Caki2 (cell line): ENCODE measurements at regions not wholly inside any gene's neighbourhood (a gene's known extent, or its start where the extent isn't known, plus 50 kb on each side); places are given as distances from the start of the nearest gene placed in this dataset.

Experiments
- DNase-seq: peaks from one replicate; pipeline ENCODE4 v3.0.0-alpha.2; 2015; ENCODE audit warnings: low read depth
- in situ Hi-C: cut with HindIII; loops from 2 replicates; pipeline ENCODE4 v1.10.0; 2016; ENCODE audit warnings: low sequenced_read_pairs, low pct_unique_long_range_greater_than_20kb, mixed read lengths

DNA sequence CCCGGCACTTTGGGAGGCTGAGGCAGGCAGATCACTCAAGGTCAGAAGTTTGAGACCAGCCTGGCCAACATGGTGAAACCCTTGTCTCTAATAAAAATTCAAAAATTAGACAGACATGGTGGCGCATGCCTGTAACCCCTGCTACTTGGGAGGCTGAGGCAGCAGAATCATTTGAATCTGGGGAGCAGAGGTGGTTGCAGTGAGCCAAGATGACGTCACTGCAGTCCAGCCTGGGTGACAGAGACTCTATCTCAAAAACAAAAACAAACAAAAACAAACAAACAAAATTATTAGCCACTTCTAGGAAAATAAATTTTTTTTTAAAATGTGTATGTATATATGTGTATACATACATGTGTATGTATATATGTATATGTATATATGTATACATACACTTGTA is 320.3 kb upstream of the ADGRL4 start:
- in situ Hi-C loops, result no loop called here
- DNase-seq, result no peak

DNA sequence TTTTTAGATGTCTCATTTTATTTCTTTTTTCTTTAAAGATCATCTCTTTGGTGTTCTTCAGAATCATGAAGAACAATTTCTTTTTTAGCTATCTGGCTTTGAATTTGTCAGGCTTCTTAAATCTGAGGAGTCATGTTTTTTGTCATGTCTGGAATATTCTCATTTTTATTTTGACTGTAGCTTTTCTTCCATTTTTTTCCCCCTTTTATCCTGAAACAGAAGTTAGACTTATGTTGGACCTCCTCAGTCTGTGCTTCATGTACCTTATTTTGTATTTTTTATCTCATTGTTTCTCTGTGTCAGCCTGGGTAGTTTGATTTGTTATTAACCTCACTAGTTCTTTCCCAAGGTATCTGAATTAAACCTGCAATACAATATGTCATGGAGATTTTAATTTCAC is 319.2 kb upstream of the ADGRL4 start:
- DNase-seq, result no peak

DNA sequence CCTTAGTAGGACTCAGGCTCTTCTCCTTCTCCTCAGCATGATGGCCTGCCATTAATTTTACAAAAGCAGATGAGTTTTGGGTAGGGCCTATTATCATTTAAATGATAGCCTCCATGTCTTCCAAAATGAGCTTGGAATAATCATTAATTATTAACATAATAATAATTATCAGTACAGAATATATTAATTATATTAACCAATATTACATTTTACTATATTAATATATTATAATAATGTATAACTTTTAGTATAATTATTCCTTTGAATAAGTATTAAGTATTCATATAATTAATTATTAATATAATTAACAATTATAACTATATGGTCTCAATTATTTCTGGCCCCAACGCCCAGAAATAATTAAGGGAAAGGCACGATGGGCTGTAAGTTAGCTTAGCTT is 318.6 kb upstream of the ADGRL4 start:
- DNase-seq, result no peak
- in situ Hi-C loops, result no loop called here

More for the DNA sequence above, 319.2 kb upstream of the ADGRL4 start:
- in situ Hi-C loops, result no loop called here

DNA sequence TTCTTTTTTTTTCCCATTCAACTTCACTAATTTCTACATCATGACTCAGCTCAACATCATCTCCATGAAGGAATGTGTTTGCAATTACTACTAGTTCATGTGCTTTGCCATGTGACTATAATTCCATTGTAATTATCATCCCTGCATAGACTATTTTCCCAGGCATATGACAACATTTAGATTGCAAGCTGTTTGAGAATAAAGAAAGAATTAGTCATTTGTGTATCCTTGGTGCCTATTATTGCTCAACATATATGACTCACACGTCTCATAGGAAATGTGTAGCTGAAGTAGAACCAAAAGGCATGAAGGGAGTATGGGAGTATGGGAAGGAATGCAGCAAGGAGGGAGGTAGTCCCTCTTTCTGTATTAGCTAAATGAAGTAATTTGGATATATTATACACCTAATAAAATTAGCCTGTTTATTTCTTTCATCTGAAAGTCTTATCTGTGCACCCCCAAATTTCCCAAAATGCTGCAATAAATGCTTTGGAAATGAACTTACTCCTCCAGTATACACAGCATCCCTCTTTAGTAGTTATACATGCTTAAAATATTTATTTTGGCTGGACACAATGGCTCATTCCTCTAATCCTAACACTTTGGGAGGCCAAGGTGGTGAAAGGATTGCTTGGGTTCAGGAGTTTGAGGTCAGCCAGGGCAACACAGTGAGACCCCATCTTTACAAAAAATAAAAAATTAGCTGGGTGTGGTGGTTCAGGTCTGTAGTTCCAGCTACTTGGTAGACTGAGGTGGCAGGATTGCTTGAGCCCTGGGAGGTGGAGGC is 316.9 kb upstream of the ADGRL4 start:
- DNase-seq, result peak; percentile 85
- in situ Hi-C loops, result no loop called here

DNA sequence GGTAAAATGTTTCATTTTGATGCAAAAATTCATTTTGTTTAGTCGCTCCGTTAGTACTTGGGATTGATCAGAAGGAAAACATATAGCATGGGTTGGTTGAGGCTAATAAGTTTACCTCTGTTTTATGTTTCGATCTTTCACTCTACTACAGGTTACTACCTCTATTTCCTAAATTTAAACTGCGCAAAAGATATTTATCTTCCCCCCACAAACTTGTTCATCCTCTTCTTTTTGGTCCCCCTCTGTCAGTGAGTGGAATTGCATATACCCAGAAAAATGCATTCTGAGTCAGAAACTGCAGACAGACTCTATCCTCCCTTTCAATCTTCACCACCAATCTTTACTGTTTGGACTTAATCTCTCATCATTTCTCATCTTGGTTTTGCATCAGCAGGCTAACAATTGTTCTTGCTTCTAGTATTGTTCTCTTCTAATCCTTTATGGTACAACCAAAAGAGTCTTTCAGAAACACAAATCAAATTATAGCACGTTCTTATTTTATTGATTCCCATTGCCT is 316.0 kb upstream of the ADGRL4 start:
- in situ Hi-C loops, result no loop called here
- DNase-seq, result no peak

DNA sequence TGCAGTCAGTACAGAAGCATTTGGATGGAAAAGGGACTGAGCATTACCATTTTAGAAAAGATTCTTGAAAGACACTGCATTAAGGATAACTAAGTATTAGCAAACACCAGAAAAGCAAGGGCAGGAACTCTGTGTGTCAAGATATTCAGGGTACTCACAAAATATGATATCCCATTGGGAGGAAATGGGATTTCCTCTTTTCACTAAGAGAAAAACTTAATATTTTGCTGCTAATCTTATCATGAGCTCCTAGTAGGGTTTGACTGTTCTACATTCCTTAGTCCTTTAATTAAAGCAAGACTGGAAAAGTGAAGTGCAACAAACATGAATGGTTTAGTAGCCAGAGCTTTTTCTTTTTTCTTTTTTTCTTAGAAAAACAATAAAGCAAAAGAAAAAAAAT is 305.9 kb upstream of the ADGRL4 start:
- in situ Hi-C loops, result no loop called here

DNA sequence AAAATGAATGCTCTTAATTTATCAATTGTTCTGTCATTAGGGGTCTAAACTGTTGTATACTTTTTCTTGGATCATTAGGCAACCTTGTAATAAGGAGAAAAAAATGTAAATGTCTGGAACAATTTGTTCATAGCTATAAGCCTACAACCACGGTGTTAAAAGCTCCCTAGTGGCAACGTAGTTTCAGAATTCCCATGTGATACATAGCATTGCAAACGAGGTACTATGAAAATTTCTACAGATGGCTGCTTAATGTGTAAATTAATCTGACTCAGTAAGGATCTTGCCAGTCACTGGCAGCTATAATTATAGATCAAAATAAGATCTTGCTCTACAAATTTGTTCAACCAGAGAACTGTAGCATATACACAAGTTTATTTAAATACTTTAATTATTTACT is 304.1 kb upstream of the ADGRL4 start:
- in situ Hi-C loops, result no loop called here
- no peak for DNase-seq

More for the DNA sequence above, 305.9 kb upstream of the ADGRL4 start:
- DNase-seq, result no peak

DNA sequence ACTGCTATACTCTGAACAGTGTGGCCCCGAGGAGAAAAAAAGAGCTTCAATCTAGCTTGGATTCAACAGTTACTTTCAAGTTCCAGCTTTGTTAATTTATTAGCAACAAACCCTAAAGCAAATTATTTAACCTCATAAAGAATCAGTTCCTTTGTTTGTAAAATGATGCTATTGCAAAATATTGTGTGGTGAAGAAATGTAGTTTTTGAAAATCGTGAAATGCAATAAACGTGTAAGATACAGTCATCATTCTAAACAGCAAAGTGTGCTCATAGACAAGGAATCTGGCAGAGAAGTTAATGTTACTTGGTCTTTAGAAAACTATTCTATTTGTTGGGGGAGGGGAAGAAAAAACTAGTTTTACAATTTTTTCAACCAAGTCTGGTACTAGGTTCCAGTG is 297.6 kb upstream of the ADGRL4 start:
- in situ Hi-C loops, result no loop called here
- no peak for DNase-seq

DNA sequence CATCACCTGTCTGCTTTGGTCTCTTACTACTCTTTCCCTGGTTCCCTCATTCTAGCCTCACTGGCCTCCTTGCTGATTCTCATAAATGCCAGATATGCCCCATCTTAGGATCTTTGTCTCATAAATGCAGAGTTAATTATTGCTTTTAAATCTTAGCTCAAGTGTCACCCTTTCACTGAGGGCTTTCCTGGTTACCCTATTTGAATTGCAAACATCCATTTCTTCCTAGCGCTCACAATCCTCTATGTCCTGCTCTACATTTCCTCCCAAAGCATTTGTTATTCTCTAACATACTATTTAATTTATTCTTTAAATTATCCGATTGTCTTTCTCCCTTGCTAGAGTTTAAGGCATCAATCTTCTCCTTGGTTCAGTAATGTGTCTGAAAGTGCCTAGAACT is 296.5 kb upstream of the ADGRL4 start:
- in situ Hi-C loops, result no loop called here
- DNase-seq, result no peak

DNA sequence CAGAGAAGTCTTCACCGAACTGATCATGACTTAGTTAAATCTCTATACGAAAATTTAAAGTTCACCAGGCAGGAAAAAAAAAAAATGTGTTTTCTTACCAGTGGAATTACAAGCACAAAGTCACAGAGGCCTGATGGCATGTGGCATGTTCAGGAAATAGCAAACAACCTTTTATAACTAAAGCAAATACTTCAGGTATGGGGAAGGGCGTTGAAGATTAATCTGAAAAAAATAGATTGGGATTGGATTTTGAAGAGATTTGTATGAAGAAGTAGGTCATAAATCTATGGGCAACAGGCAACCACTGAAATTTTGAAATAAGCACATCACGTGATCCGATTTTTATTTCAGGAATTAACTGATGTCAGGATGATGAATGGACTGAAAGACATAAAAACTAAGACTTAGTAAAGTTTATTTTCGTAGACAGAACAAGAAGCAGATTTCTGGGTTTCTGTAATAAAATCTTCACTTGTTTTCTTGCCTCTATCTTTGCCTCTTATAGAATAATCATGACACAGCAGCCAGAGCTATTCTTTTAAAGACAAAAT is 295.9 kb upstream of the ADGRL4 start:
- in situ Hi-C loops, result no loop called here

DNA sequence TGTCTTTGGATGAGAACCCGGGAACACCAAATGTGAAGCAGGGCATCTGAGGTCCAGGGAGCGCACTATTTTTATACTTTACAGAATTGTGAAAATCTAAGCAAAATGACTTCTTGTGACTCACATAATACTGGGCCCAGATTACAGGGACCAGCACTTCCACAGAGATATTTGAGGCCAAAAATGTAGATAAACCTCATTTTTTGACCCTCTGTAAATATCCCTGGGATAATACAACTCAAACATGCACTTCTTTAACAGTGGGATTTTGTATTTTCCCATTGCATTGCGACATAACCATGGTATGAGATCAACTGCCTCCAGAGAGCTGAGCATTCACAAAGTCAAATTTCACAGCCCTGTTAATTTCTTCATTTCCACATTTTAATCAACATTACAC is 289.4 kb upstream of the ADGRL4 start:
- in situ Hi-C loops, result no loop called here
- no peak for DNase-seq

More for the DNA sequence above, 295.9 kb upstream of the ADGRL4 start:
- DNase-seq, result no peak

DNA sequence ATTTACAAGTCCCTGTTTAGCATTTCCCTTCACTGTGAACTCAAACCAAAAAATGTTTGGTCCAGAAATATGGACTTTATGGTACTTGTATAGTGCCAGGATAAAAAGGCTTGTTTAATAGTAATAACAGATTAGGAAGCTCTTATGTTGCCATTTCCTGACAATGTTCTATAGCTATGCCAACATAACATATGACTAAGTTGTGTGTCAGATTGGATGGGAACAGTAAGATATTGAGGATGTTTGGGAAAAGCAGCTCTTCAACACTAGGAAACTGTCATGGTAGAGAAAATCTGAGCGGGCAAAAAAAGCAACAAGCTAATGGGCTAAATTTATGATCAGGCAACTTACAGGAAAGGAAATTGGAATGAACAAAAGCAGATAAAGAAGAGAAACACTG is 287.1 kb upstream of the ADGRL4 start:
- in situ Hi-C loops, result no loop called here
- no peak for DNase-seq

DNA sequence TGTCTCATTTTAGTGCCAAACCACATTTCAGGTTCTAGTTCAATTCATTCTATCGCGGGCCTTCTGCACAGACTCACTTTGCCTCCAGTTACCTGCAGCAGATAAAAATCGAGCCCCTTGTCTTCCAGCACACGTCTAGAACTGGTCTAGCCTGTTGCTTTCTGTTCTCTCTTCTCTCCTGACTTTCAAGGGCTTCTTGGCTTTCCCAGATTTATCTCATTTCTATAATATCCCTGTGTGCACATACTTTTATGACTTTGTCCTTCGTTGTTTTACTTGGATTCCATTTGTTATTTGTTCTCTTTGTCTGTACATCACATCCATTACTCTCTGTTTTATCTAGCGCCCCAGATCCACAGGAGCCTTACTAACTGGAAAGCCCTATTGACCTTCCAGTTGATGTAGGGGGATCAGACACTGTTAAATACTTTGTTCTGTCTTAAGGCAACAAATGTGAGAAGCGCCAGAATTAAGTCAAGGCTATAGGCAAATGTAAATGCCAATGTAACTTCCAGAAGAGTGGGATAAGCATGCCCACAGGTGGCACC is 284.5 kb upstream of the ADGRL4 start:
- no peak for DNase-seq
- in situ Hi-C loops, result no loop called here

DNA sequence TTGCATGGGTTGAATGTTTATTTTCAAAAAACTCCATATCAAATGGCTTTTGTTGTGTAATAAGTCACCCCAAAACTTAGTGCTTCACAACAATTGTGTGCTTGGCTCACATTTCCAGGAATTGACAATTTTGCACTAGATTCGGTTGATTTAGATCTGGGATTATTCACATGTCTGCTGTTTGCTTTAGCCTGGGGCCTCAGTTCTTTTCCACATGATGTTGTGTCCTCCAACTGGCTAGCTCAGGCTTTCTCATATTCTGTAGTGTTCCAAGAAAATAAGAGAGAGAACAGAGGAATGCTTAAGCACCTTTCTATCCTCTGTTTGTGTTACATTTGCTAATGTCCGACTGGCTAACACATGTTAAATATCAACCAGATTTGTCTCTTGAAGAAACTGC is 281.5 kb upstream of the ADGRL4 start:
- in situ Hi-C loops, result no loop called here
- no peak for DNase-seq

DNA sequence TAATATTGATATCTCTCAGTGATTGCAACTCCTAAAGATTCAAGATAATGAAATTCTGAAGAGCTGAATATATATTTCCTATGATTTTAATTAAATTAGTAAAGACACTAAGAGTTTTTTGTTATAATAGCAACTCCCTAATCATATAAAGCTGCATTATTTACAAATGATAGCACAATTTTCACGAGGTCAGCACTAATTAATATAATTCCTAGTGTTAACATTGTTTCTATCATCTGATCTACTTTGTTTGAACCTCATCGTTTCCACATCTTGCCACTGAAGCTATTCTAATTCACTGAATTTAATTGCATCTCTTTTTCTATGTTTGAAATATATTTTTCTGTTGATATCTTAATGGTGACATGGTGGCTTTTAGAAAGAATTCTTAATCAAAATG is 279.1 kb upstream of the ADGRL4 start:
- in situ Hi-C loops, result no loop called here
- DNase-seq, result no peak

DNA sequence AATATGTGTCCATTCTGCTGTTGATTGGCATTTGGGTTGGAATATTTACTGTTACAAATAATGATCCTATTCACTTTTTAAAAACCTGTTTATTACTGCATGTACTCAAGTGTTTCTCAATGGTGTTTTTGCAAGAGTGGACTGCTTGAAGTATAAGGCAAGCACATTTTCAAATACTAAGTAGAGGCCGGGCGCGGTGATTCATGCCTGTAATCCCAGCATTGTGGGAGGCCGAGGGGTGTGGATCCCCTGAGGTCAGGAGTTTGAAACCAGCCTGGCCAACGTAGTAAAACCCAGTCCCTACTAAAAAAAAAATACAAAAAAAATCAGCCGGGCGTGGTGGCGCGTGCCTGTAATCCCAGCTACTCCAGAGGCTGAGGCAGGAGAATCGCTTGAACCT is 276.9 kb upstream of the ADGRL4 start:
- in situ Hi-C loops, result no loop called here
- no peak for DNase-seq

DNA sequence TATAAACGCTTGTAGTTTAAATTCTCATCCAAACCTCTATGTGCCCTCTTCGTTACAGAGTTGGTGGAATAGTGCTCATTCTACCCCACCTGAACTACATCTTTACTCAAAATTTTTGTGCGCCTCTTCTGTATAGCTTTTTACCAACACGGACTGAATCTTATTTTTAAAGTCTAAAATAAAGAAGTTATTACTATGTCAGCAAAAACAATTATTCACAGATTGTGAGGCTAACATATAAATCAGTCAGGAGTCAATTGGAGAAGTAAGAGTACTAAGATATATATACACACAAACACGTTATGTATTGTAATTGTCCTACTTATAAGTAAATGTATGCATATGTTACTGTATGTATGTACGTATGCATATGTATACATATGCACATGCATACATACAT is 274.9 kb upstream of the ADGRL4 start:
- no peak for DNase-seq
- in situ Hi-C loops, result no loop called here

DNA sequence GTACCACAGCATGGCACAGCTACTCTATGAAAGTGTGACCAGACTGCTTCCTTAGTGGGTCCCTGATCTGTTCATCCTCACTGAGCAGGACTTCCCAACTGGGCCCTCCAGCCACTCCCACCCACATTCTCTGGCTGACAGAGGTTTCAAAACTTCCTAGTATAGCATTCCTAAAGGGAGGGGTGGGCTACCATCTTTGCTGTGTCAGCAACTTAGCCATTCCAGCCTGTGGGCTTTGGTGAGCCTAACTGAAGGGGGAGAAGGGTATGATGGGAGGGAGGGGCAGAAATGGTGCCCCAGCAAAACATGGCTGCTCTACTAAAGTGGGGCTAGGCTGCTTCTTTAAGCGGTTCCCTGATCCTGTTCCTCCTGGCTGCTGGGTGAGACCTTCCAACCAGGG is 265.2 kb upstream of the ADGRL4 start:
- no peak for DNase-seq
- in situ Hi-C loops, result no loop called here

DNA sequence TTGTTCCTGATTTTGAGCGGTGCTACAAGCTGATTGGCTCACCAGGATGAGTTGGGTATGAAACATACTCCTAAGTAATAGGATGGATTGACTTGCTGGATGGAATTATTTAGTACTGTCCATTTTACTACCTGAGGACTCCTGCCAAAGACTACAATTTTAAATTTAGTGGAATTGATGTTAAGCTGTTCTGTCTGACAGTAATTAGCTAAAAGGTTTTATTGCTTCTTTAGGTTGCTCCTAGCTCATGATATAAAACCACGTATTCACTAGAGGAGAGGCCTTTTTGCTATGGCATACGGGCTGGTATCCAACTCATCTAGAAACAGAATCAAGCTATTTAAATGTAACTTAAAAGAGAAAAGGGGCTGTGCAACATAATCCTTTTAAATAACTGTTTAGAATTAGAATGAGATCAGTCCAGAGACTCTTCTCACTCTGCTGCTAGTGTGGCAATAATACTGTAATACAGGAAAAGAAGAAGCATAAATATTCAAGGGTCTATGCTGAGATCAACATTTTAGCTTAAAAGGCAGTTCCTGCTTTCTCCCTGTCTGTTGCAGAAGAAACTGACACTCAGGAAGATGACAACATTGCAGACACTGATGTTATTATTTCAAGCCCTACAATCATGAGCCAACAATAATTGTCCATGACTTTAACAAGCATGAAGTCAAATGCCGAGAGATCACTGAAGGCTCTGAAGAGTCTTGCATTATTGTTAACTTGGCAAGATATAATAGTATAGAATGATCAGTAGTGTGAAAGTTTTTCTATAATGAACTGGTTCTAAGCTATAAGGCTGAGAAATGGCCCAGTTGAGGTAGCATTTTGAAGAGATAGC is 258.7 kb upstream of the ADGRL4 start:
- DNase-seq, result no peak
- in situ Hi-C loops, result no loop called here
